ENCODE measurements at regions not wholly inside any gene's neighbourhood (a gene's known extent, or its start where the extent isn't known, plus 50 kb on each side); places are given as distances from the start of the nearest gene placed in this dataset.

GRCh38 chr21:38986806-38987632 lies 181.3 kb downstream of the ETS2 start:
- no peak for TF ChIP-seq POLR2AphosphoS5 (IDR thresholded peaks at IDR 0.05)
- no peak for TF ChIP-seq CTCF (IDR thresholded peaks at IDR 0.05)
- TF ChIP-seq EP300 (IDR thresholded peaks at IDR 0.05): no peak
- TF ChIP-seq POLR2A (IDR thresholded peaks at IDR 0.05): no peak

All from upper lobe of left lung (tissue), 4 donors.